Bone marrow (tissue), 2 donors: ENCODE measurements at regions not wholly inside any gene's neighbourhood (a gene's known extent, or its start where the extent isn't known, plus 50 kb on each side); places are given as distances from the start of the nearest gene placed in this dataset.
A peak's percentile ranks its signal among the peaks of the same experiment; 100 is the strongest.

Experiments
- DNase-seq, 2 donors: peaks; one replicate each; lab custom pipeline; 2025; lab: John Stamatoyannopoulos, UW

DNA sequence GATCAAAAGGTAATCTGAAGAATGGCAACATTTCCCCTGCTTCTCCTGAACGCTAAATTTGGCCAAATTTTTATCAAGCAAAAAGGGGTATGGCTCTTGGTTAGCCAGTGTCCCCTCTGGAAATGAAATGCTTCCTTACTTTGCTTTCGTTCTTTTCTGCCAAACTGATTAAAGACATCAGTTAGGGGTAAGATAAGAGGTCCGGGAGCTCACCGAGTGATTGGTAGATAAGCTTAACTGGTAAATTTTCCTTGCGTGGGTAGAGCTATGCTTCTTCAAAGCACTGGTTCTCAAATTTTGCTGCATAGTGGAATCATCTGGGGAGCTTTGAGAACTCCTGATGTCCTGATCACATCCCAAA, 62.7 kb upstream of the MAPRE2 start:
- DNase-seq = no peak

DNA sequence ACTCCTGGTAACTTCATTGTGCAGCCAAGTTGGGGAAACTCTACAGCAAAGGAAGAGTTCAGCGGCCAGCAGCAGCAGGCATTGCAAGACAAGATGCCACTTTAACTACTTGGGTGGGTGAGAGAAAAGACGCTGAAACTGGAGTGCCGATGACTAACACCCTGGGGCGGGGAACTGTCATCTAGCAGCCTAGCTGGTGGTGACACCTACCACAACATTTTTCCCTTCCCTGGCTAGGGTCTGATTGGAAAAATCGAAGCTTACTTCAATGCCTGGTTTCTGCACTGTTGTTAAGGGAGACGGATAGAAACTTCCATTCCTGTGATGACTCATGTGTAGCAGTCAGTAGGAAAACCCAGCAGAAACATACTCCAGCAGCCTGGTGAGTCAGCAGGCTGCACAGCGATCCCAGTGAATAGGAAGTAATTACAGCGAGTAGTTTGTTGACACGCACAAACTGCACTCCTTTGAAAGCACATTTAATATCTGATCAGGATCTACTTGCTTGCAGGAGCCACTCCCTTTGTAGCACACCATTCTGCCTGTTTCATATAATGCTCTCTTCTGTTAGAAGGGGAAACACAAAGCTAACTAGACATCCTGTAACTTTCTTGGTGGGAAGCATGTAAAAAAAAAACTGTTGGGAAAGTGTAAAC, 62.1 kb upstream of the MAPRE2 start:
- peak; percentile 25 to 93 for DNase-seq

- DNase-seq = no peak
These were observed 59.7 kb upstream of the MAPRE2 start for GRCh38 chr18:34981487-34981886.

DNA sequence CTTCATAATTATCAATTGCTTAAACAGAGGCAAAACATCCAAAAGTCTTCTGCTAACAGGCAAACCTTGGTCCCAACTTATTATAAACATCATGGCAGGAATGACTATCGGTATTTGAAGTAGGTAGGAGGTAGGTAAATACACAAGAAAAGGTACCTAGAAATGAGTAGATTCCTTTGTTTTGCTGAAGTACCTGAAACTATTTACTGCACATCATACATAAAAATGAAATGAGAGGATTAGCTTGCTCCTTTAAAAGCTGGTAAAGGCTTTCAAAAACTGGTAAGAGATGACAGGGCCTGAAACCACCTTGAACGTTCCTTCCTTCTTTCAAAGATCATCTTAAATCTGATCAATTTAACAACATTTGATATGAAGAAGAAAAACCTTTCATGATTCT, 55.2 kb upstream of the MAPRE2 start:
- DNase-seq = no peak

GRCh38 chr18:34990597-34990996, 50.6 kb upstream of the MAPRE2 start:
- DNase-seq = no peak

GRCh38 chr18:34991152-34991551, 50.1 kb upstream of the MAPRE2 start:
- no peak for DNase-seq
